SK-N-MC (cell line): ENCODE measurements at regions not wholly inside any gene's neighbourhood (a gene's known extent, or its start where the extent isn't known, plus 50 kb on each side); places are given as distances from the start of the nearest gene placed in this dataset.
"Not testable (repeated sequence)": the region's sequence is repeated elsewhere in the genome, so short reads cannot be mapped to it uniquely, and the experiment has no call there.

Experiments used
- DNase-seq: peaks from one replicate; pipeline ENCODE4 v3.0.0-alpha.2; 2011; ENCODE audit warnings: low read depth, low spot score
- H3K27ac ChIP-seq: fragments of 200-600 bp; sonication (generic); 2 replicates; pipeline ENCODE4 v1.5.1; 2016; ENCODE audit warnings: mixed run types
- H3K36me3 ChIP-seq: fragments of 200-600 bp; sonication (generic); 2 replicates; pipeline ENCODE4 v1.6.1; 2017; ENCODE audit warnings: antibody characterized with exemption, low read length, mixed read lengths; ENCODE audit not compliant: insufficient read depth
- H3K4me3 ChIP-seq: fragments of 200-600 bp; sonication (generic); 2 replicates; pipeline ENCODE4 v1.5.1; 2016
- H3K9ac ChIP-seq: fragments of 200-600 bp; sonication (generic); 2 replicates; pipeline ENCODE4 v1.8.0; 2017; ENCODE audit warnings: mixed run types, mixed read lengths; ENCODE audit not compliant: insufficient read length
- H3K9me3 ChIP-seq: fragments of 200-600 bp; sonication (generic); 2 replicates; pipeline ENCODE4 v1.6.1; 2017; ENCODE audit warnings: low read depth, mild to moderate bottlenecking, antibody characterized with exemption, low read length, moderate library complexity, mixed read lengths
- EZH2 ChIP-seq: fragments of 200-600 bp; sonication (generic); IDR thresholded peaks from one replicate; pipeline ENCODE4 v1.6.1; 2017; ENCODE audit warnings: antibody characterized with exemption
- FOXP2 ChIP-seq: optimal IDR thresholded peaks from 2 replicates; pipeline ENCODE3; 2011; ENCODE audit warnings: mild to moderate bottlenecking, moderate library complexity; ENCODE audit not compliant: insufficient read depth; ENCODE audit errors: extremely low read length, control extremely low read depth
- POLR2AphosphoS5 ChIP-seq: IDR thresholded peaks from 2 replicates; pipeline ENCODE4 v1.6.1; 2012; ENCODE audit warnings: mild to moderate bottlenecking, low read depth, low read length, borderline replicate concordance

DNA sequence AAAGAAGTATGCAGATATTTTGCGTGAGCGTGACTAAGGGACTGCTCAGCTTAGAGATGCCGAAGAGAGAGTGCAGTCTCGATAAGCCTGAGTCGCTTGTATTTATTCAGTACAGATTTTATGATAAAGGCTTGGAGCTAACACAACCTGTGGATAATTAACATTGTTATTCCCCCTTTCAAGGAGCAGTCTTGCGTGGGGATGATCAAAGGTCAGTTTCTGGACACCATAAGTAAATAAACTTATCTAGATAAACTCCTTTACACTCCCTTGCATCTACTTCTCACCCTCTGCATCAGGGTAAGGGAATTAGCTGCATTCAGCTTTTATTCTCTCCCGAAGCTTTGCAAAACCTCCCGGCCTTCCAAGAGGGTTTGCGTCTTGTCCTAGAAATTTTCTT lies 357.8 kb upstream of the ST8SIA4 start:
- no peak overlapping the region for H3K9ac ChIP-seq
- H3K27ac ChIP-seq: no peak overlapping the region
- no peak overlapping the region for H3K4me3 ChIP-seq
- no peaks in the 10 kb centered on the region for H3K36me3 ChIP-seq
- DNase-seq: no peak
- H3K9me3 ChIP-seq: no peaks in the 10 kb centered on the region
- TF ChIP-seq FOXP2: no peak
- no peak for TF ChIP-seq POLR2AphosphoS5
- TF ChIP-seq EZH2: no peak

DNA sequence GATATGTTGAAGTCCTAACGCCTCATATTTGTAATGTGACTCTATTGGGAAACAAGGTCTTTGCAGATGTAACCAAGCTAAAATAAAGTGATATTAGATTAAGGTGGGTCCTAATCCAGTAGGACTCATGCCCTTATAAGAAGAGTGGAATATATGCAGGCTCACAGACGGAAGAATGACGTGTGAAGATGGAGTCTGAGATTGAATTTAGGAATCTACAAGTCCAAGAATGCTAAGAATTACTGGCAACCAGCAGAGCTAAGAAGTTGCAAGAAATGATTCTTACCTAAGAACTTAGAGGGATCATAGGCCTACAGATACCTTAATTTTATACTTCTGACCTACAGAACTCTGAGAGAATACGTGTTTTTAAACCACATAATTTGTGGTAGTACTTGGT lies 350.0 kb upstream of the ST8SIA4 start:
- no peak overlapping the region for H3K9ac ChIP-seq
- H3K27ac ChIP-seq: no peak overlapping the region
- no peaks in the 10 kb centered on the region for H3K36me3 ChIP-seq
- DNase-seq: no peak
- TF ChIP-seq EZH2 (no peak), POLR2AphosphoS5 (no peak), FOXP2 (no peak)
- H3K4me3 ChIP-seq: no peak overlapping the region
- no peaks in the 10 kb centered on the region for H3K9me3 ChIP-seq

DNA sequence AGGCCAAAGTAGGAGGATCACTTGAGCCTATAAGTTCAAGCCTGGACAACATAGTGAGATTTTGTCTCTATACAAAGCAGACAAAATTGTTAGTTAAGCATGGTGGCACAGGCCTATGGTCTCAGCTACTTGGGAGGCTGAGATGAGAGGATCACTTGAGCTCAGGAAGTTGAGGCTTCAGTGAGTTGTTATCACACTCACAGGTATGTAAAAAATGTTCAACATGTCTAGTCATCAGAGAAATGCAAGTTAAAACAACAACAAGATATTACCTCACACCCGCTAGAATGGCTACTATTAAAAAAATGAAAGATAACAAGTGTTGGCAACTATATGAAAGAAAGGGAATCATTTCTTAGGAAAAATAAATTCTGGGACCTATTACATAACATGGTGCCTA lies 341.5 kb upstream of the ST8SIA4 start:
- no peak overlapping the region for H3K4me3 ChIP-seq
- H3K27ac ChIP-seq: no peak overlapping the region
- no peak for DNase-seq
- no peaks in the 10 kb centered on the region for H3K9me3 ChIP-seq
- H3K9ac ChIP-seq: no peak overlapping the region
- H3K36me3 ChIP-seq: no peaks in the 10 kb centered on the region
- TF ChIP-seq POLR2AphosphoS5 (no peak), EZH2 (no peak), FOXP2 (no peak)

DNA sequence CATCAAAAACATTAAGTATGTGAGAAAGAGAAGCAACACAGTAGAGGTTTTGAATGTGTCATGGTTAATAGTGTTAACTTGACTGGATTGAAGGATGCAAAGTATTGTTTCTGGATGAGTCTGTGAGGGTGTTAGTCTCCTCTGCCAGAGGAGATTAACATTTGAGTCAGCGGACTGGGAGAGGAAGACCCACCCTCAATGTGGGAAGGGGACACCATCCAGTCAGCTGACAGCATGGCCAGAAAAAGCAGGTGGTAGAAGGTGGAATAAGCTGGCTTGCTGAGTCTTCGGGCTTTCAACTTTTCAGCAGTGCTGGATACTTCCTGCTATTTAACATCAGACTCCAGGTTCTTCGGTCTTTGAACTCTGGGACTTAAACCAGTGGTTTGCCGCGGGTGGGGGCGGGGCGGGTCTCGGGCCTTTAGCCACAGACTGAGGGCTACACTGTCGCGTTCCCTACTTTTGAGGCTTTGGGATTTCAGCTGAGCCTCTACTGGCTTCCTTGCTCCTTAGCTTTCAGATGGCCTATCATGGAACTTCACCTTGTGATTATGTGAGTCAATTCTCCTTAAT lies 309.9 kb upstream of the ST8SIA4 start:
- DNase-seq: no peak
- no peak for TF ChIP-seq FOXP2
- TF ChIP-seq POLR2AphosphoS5: no peak

DNA sequence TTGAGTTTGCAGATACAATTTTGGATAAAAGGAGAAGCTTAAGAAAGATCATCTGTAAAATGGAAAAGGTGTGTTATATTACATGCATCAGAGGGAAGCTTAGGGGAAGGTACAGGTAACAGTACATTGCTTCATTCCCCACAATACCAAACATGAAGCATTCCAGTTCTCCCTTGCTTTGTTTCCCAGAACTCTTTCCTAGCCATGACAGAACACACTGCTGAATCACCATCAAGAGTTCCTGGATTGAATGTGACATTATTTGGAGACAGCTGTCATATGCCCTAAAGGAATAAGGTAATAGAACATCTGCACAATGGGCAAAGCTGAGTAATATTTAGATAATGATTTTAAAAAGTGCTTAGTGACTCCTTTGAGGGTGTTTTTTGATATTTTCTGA lies 303.5 kb upstream of the ST8SIA4 start:
- DNase-seq: no peak

More for the DNA sequence above, 309.9 kb upstream of the ST8SIA4 start:
- no peak overlapping the region for H3K9ac ChIP-seq
- no peaks in the 10 kb centered on the region for H3K9me3 ChIP-seq
- H3K4me3 ChIP-seq: no peak overlapping the region
- no peaks in the 10 kb centered on the region for H3K36me3 ChIP-seq
- no peak overlapping the region for H3K27ac ChIP-seq

DNA sequence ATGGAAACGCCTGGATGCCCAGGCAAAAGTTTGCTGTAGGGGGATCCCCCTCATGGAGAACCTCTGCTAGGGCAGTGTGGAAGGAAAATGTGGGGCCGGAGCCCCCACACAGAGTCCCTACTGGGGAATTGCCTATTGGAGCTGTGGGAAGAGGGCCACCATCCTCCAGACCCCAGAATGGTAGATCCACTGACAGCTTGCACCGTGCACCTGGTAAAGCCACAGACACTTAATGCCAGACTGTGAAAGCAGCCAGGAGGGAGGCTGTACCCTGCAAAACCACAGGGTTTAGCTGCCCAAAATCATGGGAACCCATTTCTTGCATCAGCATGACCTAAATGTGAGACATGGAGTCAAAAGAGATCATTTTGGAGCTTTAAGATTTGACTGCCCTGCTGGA lies 302.0 kb upstream of the ST8SIA4 start:
- H3K36me3 ChIP-seq, H3K9ac ChIP-seq, DNase-seq, H3K27ac ChIP-seq, H3K4me3 ChIP-seq, H3K9me3 ChIP-seq: not testable (repeated sequence)

More for the DNA sequence above, 303.5 kb upstream of the ST8SIA4 start:
- Histone ChIP-seq H3K27ac (no peak overlapping the region), H3K36me3 (no peaks in the 10 kb centered on the region), H3K9ac (no peak overlapping the region), H3K9me3 (no peaks in the 10 kb centered on the region), H3K4me3 (no peak overlapping the region)
- TF ChIP-seq FOXP2 (no peak), EZH2 (no peak), POLR2AphosphoS5 (no peak)

DNA sequence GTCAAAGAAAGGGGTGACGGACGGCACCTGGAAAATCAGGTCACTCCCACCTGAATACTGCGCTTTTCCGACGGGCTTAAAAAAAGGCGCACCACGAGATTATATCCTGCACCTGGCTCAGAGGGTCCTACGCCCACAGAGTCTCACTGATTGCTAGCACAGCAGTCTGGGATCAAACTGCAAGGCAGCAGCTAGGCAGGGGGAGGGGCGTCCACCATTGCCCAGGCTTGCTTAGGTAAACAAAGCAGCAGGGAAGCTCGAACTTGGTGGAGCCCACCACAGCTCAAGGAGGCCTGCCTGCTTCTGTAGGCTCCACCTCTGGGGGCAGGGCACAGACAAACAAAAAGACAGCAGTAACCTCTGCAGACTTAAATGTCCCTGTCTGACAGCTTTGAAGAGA lies 277.3 kb upstream of the ST8SIA4 start:
- H3K9me3 ChIP-seq, H3K36me3 ChIP-seq, H3K4me3 ChIP-seq, DNase-seq, H3K27ac ChIP-seq, H3K9ac ChIP-seq: not testable (repeated sequence)

DNA sequence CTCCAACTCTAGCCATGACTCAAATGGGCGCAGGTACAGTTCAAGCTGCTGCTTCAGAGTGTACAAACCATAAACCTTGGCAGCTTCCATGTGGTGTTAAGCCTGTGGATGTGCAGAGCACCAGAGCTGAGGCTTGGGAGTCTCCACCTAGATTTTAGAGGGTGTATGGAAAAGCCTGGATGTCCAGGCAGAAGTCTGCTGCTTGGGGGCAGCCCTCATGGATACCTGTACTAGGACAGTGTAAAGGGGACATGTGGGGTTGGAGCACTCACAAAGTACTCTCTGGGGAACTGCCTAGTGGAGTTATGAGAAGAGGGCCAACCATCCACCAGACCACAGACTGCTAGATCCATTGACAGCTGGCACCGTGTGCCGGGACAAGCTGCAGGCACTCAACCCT lies 273.5 kb upstream of the ST8SIA4 start:
- Histone ChIP-seq H3K9ac (no peak overlapping the region), H3K4me3 (no peak overlapping the region), H3K9me3 (no peaks in the 10 kb centered on the region), H3K36me3 (no peaks in the 10 kb centered on the region), H3K27ac (no peak overlapping the region)
- no peak for DNase-seq
- TF ChIP-seq FOXP2 (no peak), EZH2 (no peak), POLR2AphosphoS5 (no peak)

DNA sequence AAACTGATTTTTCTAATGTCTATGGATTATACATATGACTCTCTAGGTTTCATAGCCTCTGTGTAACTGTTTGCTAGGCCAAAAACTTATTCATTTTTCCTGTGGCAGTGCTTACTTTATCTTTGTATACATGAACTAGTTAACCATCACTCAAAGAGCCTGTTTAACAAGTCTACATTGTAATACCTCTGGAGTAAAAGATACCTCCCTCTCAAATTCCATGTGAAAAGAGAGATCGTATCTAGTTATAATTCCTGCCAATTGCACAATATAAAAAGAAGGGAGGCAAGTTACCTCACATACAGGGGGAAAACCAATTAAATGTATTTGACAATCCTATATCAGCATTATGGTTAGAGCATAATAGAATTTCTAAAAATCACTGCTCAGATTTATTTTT lies 271.9 kb upstream of the ST8SIA4 start:
- no peak overlapping the region for H3K27ac ChIP-seq
- no peak for DNase-seq

More for the DNA sequence above, 271.9 kb upstream of the ST8SIA4 start:
- TF ChIP-seq FOXP2 (no peak), POLR2AphosphoS5 (no peak), EZH2 (no peak)
- Histone ChIP-seq H3K36me3 (no peaks in the 10 kb centered on the region), H3K4me3 (no peak overlapping the region), H3K9ac (no peak overlapping the region), H3K9me3 (no peaks in the 10 kb centered on the region)
